SK-N-SH (cell line): ENCODE measurements at regions not wholly inside any gene's neighbourhood (a gene's known extent, or its start where the extent isn't known, plus 50 kb on each side); places are given as distances from the start of the nearest gene placed in this dataset.

Experiments
- ELF1 ChIP-seq: IDR thresholded peaks from 2 replicates; pipeline ENCODE4 v1.4.0; 2012
- EP300 ChIP-seq, 2 experiments: IDR thresholded peaks; 2 replicates each; pipeline versions ENCODE4 v1.4.0 to v1.6.1; 2012; ENCODE audit warnings: borderline replicate concordance in 1 of 2, low read depth in 1 of 2, low read length in 1 of 2
- EZH2phosphoT487 ChIP-seq: fragments of 200-600 bp; sonication (generic); IDR thresholded peaks from 2 replicates; pipeline ENCODE4 v1.6.1; 2017; ENCODE audit warnings: low read depth, mixed run types, mild to moderate bottlenecking, antibody characterized with exemption, moderate library complexity, borderline replicate concordance
- FOXJ3 ChIP-seq: sonication (generic); formaldehyde crosslinking; IDR thresholded peaks from 2 replicates; pipeline ENCODE4 v1.5.1; 2020; ENCODE audit warnings: mild to moderate bottlenecking, missing genetic modification reagents
- FOXM1 ChIP-seq: IDR thresholded peaks from 2 replicates; pipeline ENCODE4 v1.4.0; 2012; ENCODE audit warnings: low read depth, mild to moderate bottlenecking
- GABPA ChIP-seq: IDR thresholded peaks from 2 replicates; pipeline ENCODE4 v1.4.0; 2012; ENCODE audit warnings: low read depth, mild to moderate bottlenecking
- RFX5 ChIP-seq: IDR thresholded peaks from 2 replicates; pipeline ENCODE4 v1.6.1; 2012; ENCODE audit warnings: mild to moderate bottlenecking, improper control_type of control experiment, low read length
- TF ChIP-seq, protein P1 (sequence below): fragments of 200-600 bp; sonication (generic); IDR thresholded peaks from 2 replicates; pipeline ENCODE4 v1.6.1; 2017; ENCODE audit warnings: antibody characterized with exemption, mild to moderate bottlenecking, moderate library complexity
- TF ChIP-seq, protein P2 (sequence below): fragments of 150-350 bp; IDR thresholded peaks from 2 replicates; pipeline ENCODE4 v1.6.1; 2016; ENCODE audit warnings: mild to moderate bottlenecking, low read depth, low read length
- TF ChIP-seq, protein P3 (sequence below): fragments of 150-350 bp; IDR thresholded peaks from 2 replicates; pipeline ENCODE4 v1.6.1; 2017; ENCODE audit warnings: antibody characterized with exemption, low read length, low read depth, borderline replicate concordance

DNA sequence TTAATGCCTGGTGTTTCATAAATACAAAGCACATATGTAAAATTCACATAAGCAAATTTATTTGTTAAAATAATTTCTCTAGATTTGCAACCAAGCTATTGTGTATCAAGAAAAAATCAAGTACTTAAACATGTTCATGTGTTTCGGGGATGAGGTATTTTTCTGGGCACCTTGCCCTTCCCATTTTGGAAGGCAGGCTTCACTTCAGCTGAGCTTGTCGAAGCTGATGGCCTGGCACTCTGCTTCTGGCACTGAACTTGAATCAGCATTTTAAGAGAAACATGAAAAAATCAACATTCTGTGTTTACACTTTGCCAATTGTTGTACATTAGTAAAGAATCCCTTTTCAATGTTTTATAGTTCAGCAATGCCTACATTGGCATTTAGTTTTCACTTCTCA is 179.1 kb upstream of the STEAP4 start:
- TF ChIP-seq, protein P1, sequence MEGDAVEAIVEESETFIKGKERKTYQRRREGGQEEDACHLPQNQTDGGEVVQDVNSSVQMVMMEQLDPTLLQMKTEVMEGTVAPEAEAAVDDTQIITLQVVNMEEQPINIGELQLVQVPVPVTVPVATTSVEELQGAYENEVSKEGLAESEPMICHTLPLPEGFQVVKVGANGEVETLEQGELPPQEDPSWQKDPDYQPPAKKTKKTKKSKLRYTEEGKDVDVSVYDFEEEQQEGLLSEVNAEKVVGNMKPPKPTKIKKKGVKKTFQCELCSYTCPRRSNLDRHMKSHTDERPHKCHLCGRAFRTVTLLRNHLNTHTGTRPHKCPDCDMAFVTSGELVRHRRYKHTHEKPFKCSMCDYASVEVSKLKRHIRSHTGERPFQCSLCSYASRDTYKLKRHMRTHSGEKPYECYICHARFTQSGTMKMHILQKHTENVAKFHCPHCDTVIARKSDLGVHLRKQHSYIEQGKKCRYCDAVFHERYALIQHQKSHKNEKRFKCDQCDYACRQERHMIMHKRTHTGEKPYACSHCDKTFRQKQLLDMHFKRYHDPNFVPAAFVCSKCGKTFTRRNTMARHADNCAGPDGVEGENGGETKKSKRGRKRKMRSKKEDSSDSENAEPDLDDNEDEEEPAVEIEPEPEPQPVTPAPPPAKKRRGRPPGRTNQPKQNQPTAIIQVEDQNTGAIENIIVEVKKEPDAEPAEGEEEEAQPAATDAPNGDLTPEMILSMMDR = no peak
- TF ChIP-seq RFX5 (no peak), EZH2phosphoT487 (no peak), FOXM1 (no peak), FOXJ3 (CRISPR knock-in tag) (no peak), GABPA (no peak), EP300 (IDR thresholded peaks at IDR 0.05; ENCODE audit: borderline replicate concordance in 1 of 2, low read depth in 1 of 2, low read length in 1 of 2) (no peak), ELF1 (no peak)
- TF ChIP-seq, protein P2, sequence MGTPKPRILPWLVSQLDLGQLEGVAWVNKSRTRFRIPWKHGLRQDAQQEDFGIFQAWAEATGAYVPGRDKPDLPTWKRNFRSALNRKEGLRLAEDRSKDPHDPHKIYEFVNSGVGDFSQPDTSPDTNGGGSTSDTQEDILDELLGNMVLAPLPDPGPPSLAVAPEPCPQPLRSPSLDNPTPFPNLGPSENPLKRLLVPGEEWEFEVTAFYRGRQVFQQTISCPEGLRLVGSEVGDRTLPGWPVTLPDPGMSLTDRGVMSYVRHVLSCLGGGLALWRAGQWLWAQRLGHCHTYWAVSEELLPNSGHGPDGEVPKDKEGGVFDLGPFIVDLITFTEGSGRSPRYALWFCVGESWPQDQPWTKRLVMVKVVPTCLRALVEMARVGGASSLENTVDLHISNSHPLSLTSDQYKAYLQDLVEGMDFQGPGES = no peak
- TF ChIP-seq, protein P3, sequence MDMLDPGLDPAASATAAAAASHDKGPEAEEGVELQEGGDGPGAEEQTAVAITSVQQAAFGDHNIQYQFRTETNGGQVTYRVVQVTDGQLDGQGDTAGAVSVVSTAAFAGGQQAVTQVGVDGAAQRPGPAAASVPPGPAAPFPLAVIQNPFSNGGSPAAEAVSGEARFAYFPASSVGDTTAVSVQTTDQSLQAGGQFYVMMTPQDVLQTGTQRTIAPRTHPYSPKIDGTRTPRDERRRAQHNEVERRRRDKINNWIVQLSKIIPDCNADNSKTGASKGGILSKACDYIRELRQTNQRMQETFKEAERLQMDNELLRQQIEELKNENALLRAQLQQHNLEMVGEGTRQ = no peak
